Mesendoderm (in vitro differentiated cells): ENCODE measurements at regions not wholly inside any gene's neighbourhood (a gene's known extent, or its start where the extent isn't known, plus 50 kb on each side); places are given as distances from the start of the nearest gene placed in this dataset.

ENCODE experiments used
- DNase-seq: peaks from one replicate; pipeline ENCODE4 v3.0.0; 2013
- H2AK5ac ChIP-seq: 2 replicates; pipeline ENCODE4 v1.6.1; 2013; ENCODE audit warnings: low read length, inconsistent platforms
- H2BK120ac ChIP-seq: 2 replicates; pipeline ENCODE4 v1.6.1; 2013; ENCODE audit warnings: low read depth, mild to moderate bottlenecking, low read length, moderate library complexity, mixed read lengths
- H2BK15ac ChIP-seq: replicated peaks from 2 replicates; pipeline ENCODE4 v1.6.1; 2013; ENCODE audit warnings: low read depth, mild to moderate bottlenecking, moderate library complexity
- H2BK5ac ChIP-seq: 2 replicates; pipeline ENCODE4 v1.6.1; 2013; ENCODE audit warnings: low read length, inconsistent platforms
- H3K18ac ChIP-seq: 2 replicates; pipeline ENCODE4 v1.6.1; 2013; ENCODE audit warnings: mild to moderate bottlenecking, low read length, mixed read lengths
- H3K23ac ChIP-seq: one replicate; pipeline ENCODE4 v1.6.1; 2013; ENCODE audit warnings: low read length
- H3K27ac ChIP-seq: 2 replicates; pipeline ENCODE4 v1.5.1; 2013; ENCODE audit warnings: low read depth, mild to moderate bottlenecking, inconsistent platforms, low read length, moderate library complexity
- H3K27me3 ChIP-seq: 2 replicates; pipeline ENCODE4 v1.6.1; 2013; ENCODE audit warnings: low read length, control low read depth, mild to moderate bottlenecking, inconsistent platforms; ENCODE audit not compliant: insufficient read depth, poor library complexity
- H3K36me3 ChIP-seq: 2 replicates; pipeline ENCODE4 v1.6.1; 2013; ENCODE audit warnings: low read length, inconsistent platforms; ENCODE audit not compliant: control insufficient read depth, insufficient read depth
- H3K4ac ChIP-seq: one replicate; pipeline ENCODE4 v1.6.1; 2013; ENCODE audit warnings: low read depth, mild to moderate bottlenecking, low read length, moderate library complexity
- H3K4me1 ChIP-seq: 2 replicates; pipeline ENCODE4 v1.6.1; 2013; ENCODE audit warnings: low read depth, low read length, inconsistent platforms; ENCODE audit not compliant: control insufficient read depth
- H3K4me2 ChIP-seq: 2 replicates; pipeline ENCODE4 v1.6.1; 2013; ENCODE audit warnings: low read length
- H3K4me3 ChIP-seq: 2 replicates; pipeline ENCODE4 v1.5.1; 2013; ENCODE audit warnings: mild to moderate bottlenecking, low read length
- H3K56ac ChIP-seq: one replicate; pipeline ENCODE4 v1.6.1; 2013; ENCODE audit warnings: low read length
- H3K79me1 ChIP-seq: 2 replicates; pipeline ENCODE4 v1.6.1; 2013; ENCODE audit warnings: low read length, inconsistent platforms
- H3K79me2 ChIP-seq: 2 replicates; pipeline ENCODE4 v1.6.1; 2013; ENCODE audit warnings: mild to moderate bottlenecking, low read length; ENCODE audit not compliant: control insufficient read depth, insufficient read depth
- H3K9ac ChIP-seq: 2 replicates; pipeline ENCODE4 v1.6.1; 2013; ENCODE audit warnings: low read length, inconsistent platforms
- H4K5ac ChIP-seq: one replicate; pipeline ENCODE4 v1.6.1; 2013; ENCODE audit warnings: low read length
- H4K8ac ChIP-seq: one replicate; pipeline ENCODE4 v1.6.1; 2013; ENCODE audit warnings: low read depth, mild to moderate bottlenecking, control low read depth, low read length, moderate library complexity
- WGBS: extraction: QIAGEN DNeasy Blood & Tissue Kit; methylation state at CpG from one replicate; pipeline ENCODE4 v1.1.7; 2013; ENCODE audit warnings: low lambda C conversion rate, missing lambda C conversion rate; ENCODE audit not compliant: insufficient coverage; ENCODE audit errors: extremely low coverage; 5-methylcytosine and 5-hydroxymethylcytosine counted together

DNA sequence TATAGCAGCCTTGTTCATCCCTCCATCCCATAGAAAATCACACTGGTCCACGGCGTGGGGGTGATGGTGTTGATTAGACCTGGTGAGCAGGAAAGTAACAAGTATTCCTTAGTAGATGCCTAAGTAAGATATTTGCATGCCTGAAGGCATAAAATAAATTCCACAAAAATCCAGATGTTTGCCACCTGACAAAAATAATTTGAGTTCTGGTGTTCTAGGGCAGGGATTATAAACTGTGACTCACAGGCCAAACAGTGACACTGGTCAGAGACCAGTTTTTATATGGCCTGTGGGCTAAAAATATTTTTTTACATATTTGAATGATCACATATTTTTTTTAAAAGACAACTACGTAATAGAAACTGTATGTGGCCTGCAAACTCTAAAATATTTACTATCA lies 310.7 kb downstream of the RFC3 start:
- H4K8ac ChIP-seq = no peak overlapping the region
- no CpG with 5 or more reads among the region's 3 CpGs for WGBS

DNA sequence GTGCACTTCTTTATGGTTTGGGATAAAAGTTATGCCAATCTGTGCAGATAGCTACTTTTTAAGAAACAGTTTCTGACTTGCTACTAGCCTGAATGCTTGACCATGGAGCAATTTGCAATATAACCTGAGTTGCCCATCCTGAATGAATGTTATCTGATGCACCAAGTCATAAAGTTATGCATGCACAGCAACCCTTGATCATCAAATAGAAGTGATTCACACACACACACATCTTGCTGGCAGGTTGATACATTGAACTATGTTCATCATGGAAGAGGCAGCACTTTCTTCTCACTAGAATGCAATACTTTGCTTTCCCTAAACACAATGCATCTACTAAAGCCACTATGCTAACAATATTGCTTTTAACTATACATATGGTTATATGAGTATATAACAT lies 311.5 kb downstream of the RFC3 start:
- no peak overlapping the region for H2BK120ac ChIP-seq
- no peaks in the 10 kb centered on the region for H3K27me3 ChIP-seq
- no peak overlapping the region for H3K4me2 ChIP-seq
- H3K27ac ChIP-seq = no peak overlapping the region
- H3K56ac ChIP-seq = no peak overlapping the region
- no peaks in the 10 kb centered on the region for H3K36me3 ChIP-seq
- H4K5ac ChIP-seq = no peak overlapping the region
- H2BK5ac ChIP-seq = no peak overlapping the region
- H4K8ac ChIP-seq = no peak overlapping the region
- no peak overlapping the region for H3K4me3 ChIP-seq
- DNase-seq = no peak
- H3K79me2 ChIP-seq = no peaks in the 10 kb centered on the region
- H3K23ac ChIP-seq = no peak overlapping the region
- H2AK5ac ChIP-seq = no peak overlapping the region
- H3K4me1 ChIP-seq = no peaks in the 10 kb centered on the region
- no peak overlapping the region for H3K9ac ChIP-seq
- no peaks in the 10 kb centered on the region for H3K79me1 ChIP-seq
- no peak overlapping the region for H3K4ac ChIP-seq
- no peak overlapping the region for H2BK15ac ChIP-seq
- H3K18ac ChIP-seq = no peak overlapping the region

More for the DNA sequence above, 310.7 kb downstream of the RFC3 start:
- Histone ChIP-seq H3K4me1 (no peaks in the 10 kb centered on the region), H2BK5ac (no peak overlapping the region), H3K79me1 (no peaks in the 10 kb centered on the region), H3K56ac (no peak overlapping the region), H2BK120ac (no peak overlapping the region), H3K18ac (no peak overlapping the region), H3K4me2 (no peak overlapping the region), H3K27ac (no peak overlapping the region), H3K9ac (no peak overlapping the region), H3K4me3 (no peak overlapping the region), H2AK5ac (no peak overlapping the region), H3K27me3 (no peaks in the 10 kb centered on the region), H3K36me3 (no peaks in the 10 kb centered on the region), H4K5ac (no peak overlapping the region), H3K4ac (no peak overlapping the region), H2BK15ac (no peak overlapping the region), H3K23ac (no peak overlapping the region), H3K79me2 (no peaks in the 10 kb centered on the region)
- no peak for DNase-seq

GRCh38 chr13:34137200-34137599 lies 319.3 kb downstream of the RFC3 start:
- Histone ChIP-seq H4K8ac (no peak overlapping the region), H3K27me3 (no peaks in the 10 kb centered on the region), H3K18ac (no peak overlapping the region), H3K4me3 (no peak overlapping the region), H3K79me2 (no peaks in the 10 kb centered on the region), H3K4me1 (no peaks in the 10 kb centered on the region), H3K9ac (no peak overlapping the region), H3K56ac (no peak overlapping the region), H4K5ac (no peak overlapping the region), H2BK15ac (no peak overlapping the region), H3K27ac (no peak overlapping the region), H3K4me2 (no peak overlapping the region), H3K4ac (no peak overlapping the region), H2BK120ac (no peak overlapping the region), H3K36me3 (no peaks in the 10 kb centered on the region), H2BK5ac (no peak overlapping the region), H3K79me1 (no peaks in the 10 kb centered on the region), H3K23ac (no peak overlapping the region), H2AK5ac (no peak overlapping the region)
- no CpG with 5 or more reads among the region's 2 CpGs for WGBS
- no peak for DNase-seq

GRCh38 chr13:34139660-34140227 lies 321.8 kb downstream of the RFC3 start:
- no peak overlapping the region for H4K5ac ChIP-seq
- no peak overlapping the region for H3K4me3 ChIP-seq
- no peak overlapping the region for H2BK120ac ChIP-seq
- no peak overlapping the region for H3K56ac ChIP-seq
- no peak overlapping the region for H2AK5ac ChIP-seq
- no peaks in the 10 kb centered on the region for H3K27me3 ChIP-seq
- DNase-seq = no peak
- no peak overlapping the region for H4K8ac ChIP-seq
- no peak overlapping the region for H3K4me2 ChIP-seq
- H3K4ac ChIP-seq = no peak overlapping the region
- H3K18ac ChIP-seq = no peak overlapping the region
- peaks cover 6% of the 10 kb centered on the region for H3K4me1 ChIP-seq
- no CpG with 5 or more reads among the region's 4 CpGs for WGBS
- H2BK5ac ChIP-seq = no peak overlapping the region
- H3K9ac ChIP-seq = no peak overlapping the region
- H2BK15ac ChIP-seq = no peak overlapping the region
- no peak overlapping the region for H3K27ac ChIP-seq
- no peaks in the 10 kb centered on the region for H3K36me3 ChIP-seq
- no peaks in the 10 kb centered on the region for H3K79me2 ChIP-seq
- H3K79me1 ChIP-seq = no peaks in the 10 kb centered on the region
- no peak overlapping the region for H3K23ac ChIP-seq

DNA sequence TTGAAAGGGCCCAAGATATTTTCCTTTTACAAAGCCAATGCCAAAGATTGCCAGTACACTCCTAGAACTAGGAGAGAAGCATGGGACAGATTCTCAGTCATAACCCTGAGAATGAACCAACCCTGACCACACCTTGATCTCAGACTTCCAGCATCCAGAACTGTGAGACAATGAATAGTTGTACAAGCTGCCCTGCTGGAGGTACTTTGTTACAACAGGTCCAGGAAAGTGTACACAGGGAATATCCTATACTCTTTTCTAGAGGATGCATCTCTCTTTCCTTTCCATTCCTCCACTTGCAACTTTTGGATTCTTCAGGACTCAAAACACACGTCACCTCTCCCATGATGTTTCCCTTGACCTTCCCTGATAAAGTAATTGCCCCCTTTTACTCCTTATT lies 325.7 kb downstream of the RFC3 start:
- H2BK15ac ChIP-seq = no peak overlapping the region
- H3K4me3 ChIP-seq = no peak overlapping the region
- H4K5ac ChIP-seq = no peak overlapping the region
- DNase-seq = no peak
- no peaks in the 10 kb centered on the region for H3K79me2 ChIP-seq
- H4K8ac ChIP-seq = no peak overlapping the region
- H2BK120ac ChIP-seq = no peak overlapping the region
- H3K27ac ChIP-seq = no peak overlapping the region
- H3K4me2 ChIP-seq = no peak overlapping the region
- H3K4me1 ChIP-seq = peaks cover 16% of the 10 kb centered on the region
- no peak overlapping the region for H3K23ac ChIP-seq
- peak overlapping the region; percentile 4 for H3K18ac ChIP-seq
- H3K79me1 ChIP-seq = no peaks in the 10 kb centered on the region
- no CpG with 5 or more reads among the region's 1 CpG for WGBS
- H3K9ac ChIP-seq = no peak overlapping the region
- H2BK5ac ChIP-seq = peak overlapping the region; percentile 70
- H3K4ac ChIP-seq = no peak overlapping the region
- H3K27me3 ChIP-seq = no peaks in the 10 kb centered on the region
- no peaks in the 10 kb centered on the region for H3K36me3 ChIP-seq
- H3K56ac ChIP-seq = peak overlapping the region; percentile 49
- H2AK5ac ChIP-seq = peak overlapping the region; percentile 15

DNA sequence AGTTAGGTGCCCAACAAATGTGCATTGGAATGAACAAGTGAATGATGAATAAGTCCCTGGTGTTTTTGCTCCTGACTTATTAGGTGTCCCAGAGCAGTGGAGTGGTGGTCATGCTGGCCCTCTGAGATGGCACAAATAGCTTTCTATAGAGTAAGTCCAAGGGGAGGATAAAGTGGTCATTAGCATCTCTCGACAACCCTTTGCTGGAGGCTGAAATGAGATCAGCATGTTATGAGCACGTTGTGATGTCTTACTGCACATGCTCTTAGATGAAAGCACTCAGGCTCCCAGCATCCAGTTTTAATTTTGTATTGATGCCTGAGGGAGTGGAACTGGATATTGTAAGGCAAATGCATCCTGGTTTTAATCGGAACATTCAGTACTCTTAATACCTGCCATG lies 326.2 kb downstream of the RFC3 start:
- no peak overlapping the region for H4K5ac ChIP-seq
- H3K23ac ChIP-seq = no peak overlapping the region
- peaks cover 16% of the 10 kb centered on the region for H3K4me1 ChIP-seq
- H2BK5ac ChIP-seq = peak overlapping the region; percentile 70
- no peaks in the 10 kb centered on the region for H3K79me1 ChIP-seq
- H3K27ac ChIP-seq = no peak overlapping the region
- H3K4me2 ChIP-seq = no peak overlapping the region
- no peak overlapping the region for H4K8ac ChIP-seq
- no peak overlapping the region for H3K4ac ChIP-seq
- no peaks in the 10 kb centered on the region for H3K79me2 ChIP-seq
- H3K4me3 ChIP-seq = no peak overlapping the region
- no peak overlapping the region for H2BK120ac ChIP-seq
- H3K36me3 ChIP-seq = no peaks in the 10 kb centered on the region
- no CpG with 5 or more reads among the region's 3 CpGs for WGBS
- H2BK15ac ChIP-seq = no peak overlapping the region
- peak overlapping the region; percentile 49 for H3K56ac ChIP-seq
- DNase-seq = no peak
- no peak overlapping the region for H2AK5ac ChIP-seq
- no peak overlapping the region for H3K9ac ChIP-seq
- H3K27me3 ChIP-seq = no peaks in the 10 kb centered on the region
- H3K18ac ChIP-seq = no peak overlapping the region
